Stimulated activated CD8-positive, alpha-beta memory T cell treated with anti-CD3 and anti-CD28 coated beads, Interleukin-7, amount 100 ng/mL, for 24 hours (primary cell): ENCODE measurements at regions not wholly inside any gene's neighbourhood (a gene's known extent, or its start where the extent isn't known, plus 50 kb on each side); places are given as distances from the start of the nearest gene placed in this dataset.

Source experiments
- DNase-seq: peaks from one replicate; pipeline ENCODE4 v3.0.0-alpha.2; 2020; ENCODE audit warnings: low read depth

- no peak for DNase-seq
These were observed 601.1 kb upstream of the PIK3C3 start for GRCh38 chr18:41353777-41354528.

GRCh38 chr18:41351430-41351829 lies 603.6 kb upstream of the PIK3C3 start:
- no peak for DNase-seq

- no peak for DNase-seq
These were observed 608.0 kb upstream of the PIK3C3 start for GRCh38 chr18:41347057-41347456.

- no peak for DNase-seq
These were observed 611.2 kb upstream of the PIK3C3 start for GRCh38 chr18:41343808-41344207.

GRCh38 chr18:41338341-41338740 lies 616.7 kb upstream of the PIK3C3 start:
- no peak for DNase-seq

GRCh38 chr18:41331661-41332060 lies 623.4 kb upstream of the PIK3C3 start:
- DNase-seq: no peak

GRCh38 chr18:41326311-41326710 lies 628.7 kb upstream of the PIK3C3 start:
- no peak for DNase-seq

GRCh38 chr18:41324934-41325333 lies 630.1 kb upstream of the PIK3C3 start:
- DNase-seq: no peak

GRCh38 chr18:41324020-41324791 lies 630.8 kb upstream of the PIK3C3 start:
- no peak for DNase-seq

GRCh38 chr18:41323044-41323443 lies 632.0 kb upstream of the PIK3C3 start:
- DNase-seq: no peak

GRCh38 chr18:41320100-41320499 lies 634.9 kb upstream of the PIK3C3 start:
- no peak for DNase-seq

GRCh38 chr18:41315134-41315533 lies 639.9 kb upstream of the PIK3C3 start:
- no peak for DNase-seq

- no peak for DNase-seq
These were observed 643.2 kb upstream of the PIK3C3 start for GRCh38 chr18:41311571-41312547.

- DNase-seq: no peak
These were observed 657.3 kb upstream of the PIK3C3 start for GRCh38 chr18:41297740-41298139.

- DNase-seq: no peak
These were observed 685.7 kb upstream of the PIK3C3 start for GRCh38 chr18:41269294-41269693.

GRCh38 chr18:41268271-41268670 lies 686.8 kb upstream of the PIK3C3 start:
- no peak for DNase-seq

GRCh38 chr18:41266616-41267015 lies 688.4 kb upstream of the PIK3C3 start:
- no peak for DNase-seq

- no peak for DNase-seq
These were observed 688.8 kb upstream of the PIK3C3 start for GRCh38 chr18:41266204-41266603.

- no peak for DNase-seq
These were observed 690.0 kb upstream of the PIK3C3 start for GRCh38 chr18:41265047-41265446.

- no peak for DNase-seq
These were observed 691.1 kb upstream of the PIK3C3 start for GRCh38 chr18:41263956-41264355.

- DNase-seq: no peak
These were observed 692.3 kb upstream of the PIK3C3 start for GRCh38 chr18:41262688-41263087.

GRCh38 chr18:41244591-41245037 lies 710.4 kb upstream of the PIK3C3 start:
- DNase-seq: no peak
